Fibroblast of the conjunctiva (primary cell): ENCODE measurements at regions not wholly inside any gene's neighbourhood (a gene's known extent, or its start where the extent isn't known, plus 50 kb on each side); places are given as distances from the start of the nearest gene placed in this dataset.

ENCODE experiments used
- DNase-seq: peaks from one replicate; pipeline ENCODE4 v3.0.0-alpha.2; 2010; ENCODE audit warnings: low read depth

DNA sequence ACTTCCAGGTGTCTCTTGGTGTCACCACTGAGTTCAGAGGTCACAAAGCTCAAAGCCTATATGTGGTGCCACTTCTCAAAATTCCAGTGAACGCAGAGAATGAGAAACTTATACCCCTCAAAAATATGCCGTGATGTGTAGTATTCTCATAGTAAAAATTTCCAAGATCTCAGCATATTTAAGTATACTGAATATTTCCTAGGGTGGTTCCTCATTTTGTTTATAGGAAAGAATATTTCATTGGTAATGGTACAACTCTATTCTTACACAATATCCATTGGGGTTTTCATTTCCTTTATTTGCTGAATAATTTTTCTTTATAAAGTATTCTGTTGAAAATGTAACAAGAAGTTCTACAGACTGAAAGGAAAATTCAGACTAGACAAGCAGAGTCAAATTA lies 58.9 kb upstream of the ADO start:
- no peak for DNase-seq

DNA sequence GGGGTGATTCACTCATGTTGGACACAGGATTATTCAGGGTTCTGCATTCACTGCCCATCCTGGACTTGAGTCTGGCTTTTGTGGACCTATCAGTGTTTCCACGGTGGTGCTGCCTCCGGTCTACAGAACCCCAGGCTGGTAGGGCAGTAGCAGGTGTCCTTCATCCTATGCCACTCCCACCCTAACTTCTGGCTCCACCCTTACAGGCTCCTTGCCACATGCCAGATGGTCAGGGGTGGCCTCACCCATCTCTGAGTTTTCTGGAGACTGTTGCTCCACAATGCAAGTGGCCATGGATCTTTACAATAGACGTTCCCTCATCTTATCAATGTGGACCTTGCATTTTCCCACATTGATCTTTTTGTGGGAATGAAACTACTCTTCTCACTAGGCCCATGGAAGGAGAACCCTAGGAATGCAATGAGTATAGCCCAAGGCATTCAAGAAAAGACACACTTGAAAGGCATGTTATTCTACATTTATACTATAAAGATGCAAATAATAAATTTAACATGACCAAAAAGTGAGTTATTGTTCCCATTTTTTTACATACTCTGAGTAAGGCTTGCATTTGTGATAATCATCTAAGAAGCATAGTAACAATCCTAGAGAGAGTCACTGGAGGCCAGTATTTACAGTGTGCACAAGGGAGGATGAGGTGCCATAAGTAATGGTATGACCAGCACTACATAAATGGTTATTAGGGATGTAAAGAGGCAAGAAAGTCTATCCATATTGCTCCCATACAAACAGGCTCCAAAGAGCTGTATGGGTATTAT lies 57.4 kb upstream of the ADO start:
- DNase-seq, result no peak

DNA sequence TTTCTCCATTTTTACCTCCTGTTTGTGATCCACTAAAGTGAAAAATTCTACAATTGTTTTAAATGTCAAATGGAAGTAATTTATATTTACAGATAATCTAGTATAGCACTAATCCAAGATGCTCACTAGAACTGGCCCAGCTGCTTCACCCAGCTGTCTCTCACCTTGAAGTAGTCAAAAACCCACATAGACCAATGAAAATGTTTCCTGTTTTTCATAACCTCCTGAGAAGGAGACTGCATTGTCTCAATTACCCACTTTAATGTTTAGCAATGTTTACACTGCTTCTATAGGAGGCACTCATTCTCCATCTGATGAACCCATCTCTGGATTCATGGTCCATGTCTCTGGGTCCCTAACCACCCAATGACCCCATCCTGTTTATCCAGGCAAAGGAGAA lies 56.1 kb upstream of the ADO start:
- no peak for DNase-seq

DNA sequence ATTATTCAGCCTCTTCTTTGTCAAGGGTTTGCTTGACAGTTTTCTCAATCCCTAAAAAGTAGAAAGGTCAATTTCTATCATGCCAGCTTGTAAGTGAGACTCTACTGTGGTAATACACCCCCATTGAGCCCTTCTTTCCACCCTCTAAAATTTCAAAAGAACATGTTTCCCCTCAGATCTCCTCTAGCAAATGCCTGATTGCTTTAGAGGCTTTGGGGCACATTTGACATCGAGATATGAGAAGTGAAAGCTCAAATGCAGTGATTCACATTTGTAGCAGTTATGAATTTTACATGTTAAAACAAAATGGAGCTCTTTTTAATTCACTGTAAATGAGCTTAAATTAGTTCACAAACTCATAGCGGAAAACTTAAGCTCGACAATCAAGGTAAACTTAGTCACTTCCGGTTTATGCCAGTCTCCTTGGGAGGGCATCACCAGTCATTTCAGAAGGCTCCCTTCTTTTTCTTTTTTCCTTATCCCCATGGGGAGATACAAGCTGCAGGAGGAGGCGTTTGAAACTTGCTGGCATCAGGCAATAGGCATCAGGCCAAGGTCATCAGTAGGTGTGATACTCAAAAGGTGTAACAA lies 55.3 kb upstream of the ADO start:
- no peak for DNase-seq
